Choroid plexus epithelial cell (primary cell): ENCODE measurements at regions not wholly inside any gene's neighbourhood (a gene's known extent, or its start where the extent isn't known, plus 50 kb on each side); places are given as distances from the start of the nearest gene placed in this dataset.

Experiments
- DNase-seq: peaks from one replicate; pipeline ENCODE4 v3.0.0-alpha.2; 2010; ENCODE audit warnings: low read depth
- H3K4me3 ChIP-seq: 2 replicates; pipeline ENCODE4 v1.5.1; 2011; ENCODE audit warnings: low read depth, mild to moderate bottlenecking, control low read depth, low read length, moderate library complexity
- CTCF ChIP-seq: conservative IDR thresholded peaks from 2 replicates; pipeline ENCODE4 v1.5.1; 2011; ENCODE audit warnings: low read depth, mild to moderate bottlenecking, control low read depth, inconsistent platforms, low read length, moderate library complexity

- no peak for TF ChIP-seq CTCF
- no peak overlapping the region for H3K4me3 ChIP-seq
- DNase-seq, result no peak
Observed at GRCh38 chr14:85154714-85155113, 375.2 kb upstream of the FLRT2 start.

GRCh38 chr14:85156319-85156718 lies 373.6 kb upstream of the FLRT2 start:
- DNase-seq, result no peak
- no peak for TF ChIP-seq CTCF
- H3K4me3 ChIP-seq, result no peak overlapping the region

- DNase-seq, result peak; percentile 10
- TF ChIP-seq CTCF, result no peak
- no peak overlapping the region for H3K4me3 ChIP-seq
Observed at GRCh38 chr14:85159726-85160125, 370.2 kb upstream of the FLRT2 start.

GRCh38 chr14:85165094-85165493 lies 364.9 kb upstream of the FLRT2 start:
- H3K4me3 ChIP-seq, result no peak overlapping the region
- no peak for TF ChIP-seq CTCF
- DNase-seq, result peak; percentile 3

- no peak for TF ChIP-seq CTCF
- no peak overlapping the region for H3K4me3 ChIP-seq
- DNase-seq, result no peak
Observed at GRCh38 chr14:85169381-85169780, 360.6 kb upstream of the FLRT2 start.

- no peak for DNase-seq
- TF ChIP-seq CTCF, result no peak
- no peak overlapping the region for H3K4me3 ChIP-seq
Observed at GRCh38 chr14:85172290-85172689, 357.7 kb upstream of the FLRT2 start.

- no peak for DNase-seq
- TF ChIP-seq CTCF, result no peak
- H3K4me3 ChIP-seq, result no peak overlapping the region
Observed at GRCh38 chr14:85172889-85173477, 357.0 kb upstream of the FLRT2 start.
